PC-3 (cell line): ENCODE measurements at regions not wholly inside any gene's neighbourhood (a gene's known extent, or its start where the extent isn't known, plus 50 kb on each side); places are given as distances from the start of the nearest gene placed in this dataset.

Experiments used
- ATAC-seq: fragments of 200-7000 bp; cut with Tn5 transposase; 2 replicates; pipeline ENCODE4 v1.9.1; 2020; ENCODE audit warnings: mild to moderate bottlenecking, moderate library complexity
- BruUV-seq: library from RNA; stranded (reverse); fragments of 400-500 nt; replicated peaks from 2 replicates; lab custom pipeline; 2021; lab: Mats Ljungman, UMichigan
- CTCF ChIA-PET: fragments of 300-600 bp; sonication (Branson Sonifier 250); formaldehyde crosslinking; loops from one replicate; lab custom pipeline; 2022; ENCODE audit warnings: antibody characterized with exemption; lab: Charles Lee
- POLR2A ChIA-PET: fragments of 300-600 bp; sonication (Branson Sonifier 250); formaldehyde crosslinking; loops from one replicate; lab custom pipeline; 2022; ENCODE audit warnings: antibody characterized with exemption; ENCODE audit not compliant: unreplicated experiment; lab: Charles Lee
- DNase-seq: peaks from one replicate; pipeline ENCODE4 v3.0.0-alpha.2; 2015
- H2AFZ ChIP-seq: fragments of 300-600 bp; sonication (generic); 2 replicates; pipeline ENCODE4 v1.6.0; 2016; ENCODE audit warnings: antibody characterized with exemption, low read length
- H3F3A ChIP-seq: fragments of 300-600 bp; sonication (generic); one replicate; pipeline ENCODE4 v1.6.0; 2017; ENCODE audit warnings: antibody characterized with exemption, low read length, control low read depth, mild to moderate bottlenecking; ENCODE audit not compliant: unreplicated experiment
- H3K27ac ChIP-seq: fragments of 300-600 bp; sonication (generic); 2 replicates; pipeline ENCODE4 v1.5.1; 2016; ENCODE audit warnings: mild to moderate bottlenecking, low read length
- H3K27me3 ChIP-seq: fragments of 300-600 bp; sonication (generic); 2 replicates; pipeline ENCODE4 v1.6.1; 2016; ENCODE audit warnings: low read length, mixed read lengths
- H3K36me3 ChIP-seq: fragments of 300-600 bp; sonication (generic); 2 replicates; pipeline ENCODE4 v1.6.1; 2016; ENCODE audit warnings: low read depth, mixed run types, low read length, mixed read lengths
- H3K4me1 ChIP-seq: fragments of 300-600 bp; sonication (generic); 2 replicates; pipeline ENCODE4 v1.5.1; 2016; ENCODE audit warnings: low read length; ENCODE audit not compliant: insufficient read depth
- H3K4me2 ChIP-seq: fragments of 300-600 bp; sonication (generic); 2 replicates; pipeline ENCODE4 v1.6.0; 2016; ENCODE audit warnings: low read length
- H3K4me3 ChIP-seq: fragments of 300-600 bp; sonication (generic); 2 replicates; pipeline ENCODE4 v1.5.1; 2016; ENCODE audit warnings: mild to moderate bottlenecking, low read length, mixed read lengths
- H3K79me2 ChIP-seq: fragments of 300-600 bp; sonication (generic); 2 replicates; pipeline ENCODE4 v1.6.1; 2017; ENCODE audit warnings: low read length, mixed read lengths
- H3K9ac ChIP-seq: fragments of 300-600 bp; sonication (generic); 2 replicates; pipeline ENCODE4 v1.6.0; 2016; ENCODE audit warnings: mild to moderate bottlenecking, low read length
- H3K9me2 ChIP-seq: fragments of 300-600 bp; sonication (generic); replicated peaks from 2 replicates; pipeline ENCODE4 v1.6.1; 2016; ENCODE audit warnings: mixed run types, low read length, mixed read lengths
- H3K9me3 ChIP-seq: fragments of 300-600 bp; sonication (generic); 2 replicates; pipeline ENCODE4 v1.6.1; 2016; ENCODE audit warnings: low read length, mixed read lengths
- H4K20me1 ChIP-seq: fragments of 300-600 bp; sonication (generic); 2 replicates; pipeline ENCODE4 v1.6.1; 2016; ENCODE audit warnings: low read length, mixed read lengths
- CTCF ChIP-seq: fragments of 300-600 bp; sonication (generic); conservative IDR thresholded peaks from 2 replicates; pipeline ENCODE4 v1.5.1; 2017; ENCODE audit warnings: antibody characterized with exemption, low read depth, mild to moderate bottlenecking, low read length
- EZH2 ChIP-seq: fragments of 300-600 bp; sonication (generic); IDR thresholded peaks from one replicate; pipeline ENCODE4 v1.6.1; 2017; ENCODE audit warnings: antibody characterized with exemption, mild to moderate bottlenecking, low read length; ENCODE audit not compliant: unreplicated experiment
- EZH2phosphoT487 ChIP-seq: fragments of 300-600 bp; sonication (generic); IDR thresholded peaks from 2 replicates; pipeline ENCODE4 v1.6.1; 2018; ENCODE audit warnings: mild to moderate bottlenecking, antibody characterized with exemption, low read length, borderline replicate concordance
- intact Hi-C: fragments of 100-400 bp; cut with micrococcal nuclease; formaldehyde crosslinking; loops from 2 replicates; pipeline ENCODE4 v1.9.0; 2023

GRCh38 chr6:84579404-84579803, 185.0 kb downstream of the TBX18 start:
- no peaks in the 10 kb centered on the region for H3K79me2 ChIP-seq
- ChIA-PET CTCF (no interaction called here), POLR2A (no interaction called here)
- intact Hi-C loops, result no loop called here
- no peak for TF ChIP-seq EZH2phosphoT487
- TF ChIP-seq CTCF, result no peak
- TF ChIP-seq EZH2, result no peak
- H3F3A ChIP-seq, result no peaks in the 10 kb centered on the region
- no peak overlapping the region for H3K4me3 ChIP-seq
- H3K27me3 ChIP-seq, result no peaks in the 10 kb centered on the region
- H3K9ac ChIP-seq, result no peak overlapping the region
- no peak overlapping the region for H3K27ac ChIP-seq
- no peak for DNase-seq
- H3K9me2 ChIP-seq, result no peaks in the 10 kb centered on the region
- no peak for ATAC-seq
- no TSS peak for BruUV-seq
- H3K4me2 ChIP-seq, result no peak overlapping the region
- no peaks in the 10 kb centered on the region for H4K20me1 ChIP-seq
- no peaks in the 10 kb centered on the region; the same call in 1 of the 2 replicates for H3K36me3 ChIP-seq
- peaks cover 12% of the 10 kb centered on the region; the same call in 1 of the 2 replicates for H3K4me1 ChIP-seq
- H3K9me3 ChIP-seq, result no peaks in the 10 kb centered on the region
- H2AFZ ChIP-seq, result no peak overlapping the region

GRCh38 chr6:84576029-84576428, 188.4 kb downstream of the TBX18 start:
- no peak overlapping the region for H3K27ac ChIP-seq
- intact Hi-C loops, result no loop called here
- ChIA-PET POLR2A (no interaction called here), CTCF (no interaction called here)
- DNase-seq (no peak), ATAC-seq (no peak)
- H4K20me1 ChIP-seq, result no peaks in the 10 kb centered on the region
- H3K4me3 ChIP-seq, result no peak overlapping the region
- H3K79me2 ChIP-seq, result no peaks in the 10 kb centered on the region
- BruUV-seq, result no TSS peak
- H3K36me3 ChIP-seq, result no peaks in the 10 kb centered on the region; the same call in 1 of the 2 replicates
- 0 out of 2 replicates have a peak, but pooled peaks cover 5% of the 10 kb centered on the region for H3K4me1 ChIP-seq
- no peak for TF ChIP-seq CTCF
- no peak for TF ChIP-seq EZH2phosphoT487
- TF ChIP-seq EZH2, result no peak
- no peak overlapping the region for H3K4me2 ChIP-seq
- no peaks in the 10 kb centered on the region for H3F3A ChIP-seq
- H3K9me3 ChIP-seq, result no peaks in the 10 kb centered on the region
- H2AFZ ChIP-seq, result no peak overlapping the region
- no peak overlapping the region for H3K9ac ChIP-seq
- H3K9me2 ChIP-seq, result no peaks in the 10 kb centered on the region
- H3K27me3 ChIP-seq, result no peaks in the 10 kb centered on the region

GRCh38 chr6:84575264-84575663, 189.1 kb downstream of the TBX18 start:
- intact Hi-C loops, result no loop called here
- no peak overlapping the region for H3K9ac ChIP-seq
- TF ChIP-seq EZH2 (no peak), CTCF (no peak), EZH2phosphoT487 (no peak)
- no peaks in the 10 kb centered on the region for H3K27me3 ChIP-seq
- 0 out of 2 replicates have a peak, but pooled peaks cover 5% of the 10 kb centered on the region for H3K4me1 ChIP-seq
- H3K79me2 ChIP-seq, result no peaks in the 10 kb centered on the region
- H3K9me2 ChIP-seq, result no peaks in the 10 kb centered on the region
- H2AFZ ChIP-seq, result no peak overlapping the region
- H3K36me3 ChIP-seq, result no peaks in the 10 kb centered on the region; the same call in 1 of the 2 replicates
- BruUV-seq, result no TSS peak
- DNase-seq (peak; percentile 37), ATAC-seq (peak; percentile 73)
- ChIA-PET POLR2A (no interaction called here), CTCF (no interaction called here)
- H3K4me3 ChIP-seq, result no peak overlapping the region
- no peaks in the 10 kb centered on the region for H4K20me1 ChIP-seq
- no peak overlapping the region for H3K27ac ChIP-seq
- H3F3A ChIP-seq, result no peaks in the 10 kb centered on the region
- no peak overlapping the region for H3K4me2 ChIP-seq
- H3K9me3 ChIP-seq, result no peaks in the 10 kb centered on the region
